Ovary (tissue), 3 donors: ENCODE measurements at regions not wholly inside any gene's neighbourhood (a gene's known extent, or its start where the extent isn't known, plus 50 kb on each side); places are given as distances from the start of the nearest gene placed in this dataset.

Experiments
- CTCF ChIP-seq, 3 donors: fragments of 450-650 bp in 2 of 3; fragments of 200-600 bp in 1 of 3; IDR thresholded peaks; one replicate each; pipeline versions ENCODE4 v1.5.1 to v1.8.0; 2016 to 2022; ENCODE audit warnings: antibody characterized with exemption in 3 of 3, mild to moderate bottlenecking in 1 of 3
- POLR2A ChIP-seq: fragments of 450-650 bp; IDR thresholded peaks from one replicate; pipeline ENCODE4 v1.6.1; 2017; ENCODE audit warnings: antibody characterized with exemption, mild to moderate bottlenecking, moderate library complexity
- donor health status: DM: no; HTN: no; CAD: no.

DNA sequence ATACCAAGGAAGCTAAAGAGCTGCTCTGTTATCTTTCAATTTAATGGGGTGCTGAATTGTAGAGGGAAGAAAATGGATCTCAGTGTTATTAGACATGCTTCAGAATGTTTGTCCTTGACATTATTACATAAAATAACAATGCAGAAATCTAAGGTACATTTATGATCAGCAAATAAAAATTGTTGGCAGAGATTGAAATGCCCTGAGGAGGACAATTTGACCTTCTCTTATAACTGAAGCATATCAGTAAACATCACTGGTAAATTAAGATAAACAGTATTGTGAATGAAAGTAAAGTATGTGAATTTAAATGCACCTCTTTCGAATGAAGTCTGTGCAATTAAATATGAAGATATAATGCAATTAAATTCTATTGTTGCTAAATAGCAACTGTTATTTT, 1362.1 kb upstream of the ATXN8OS start:
- TF ChIP-seq POLR2A, result no peak
- no peak for TF ChIP-seq CTCF (IDR thresholded peaks at IDR 0.05)
